ENCODE measurements at regions not wholly inside any gene's neighbourhood (a gene's known extent, or its start where the extent isn't known, plus 50 kb on each side); places are given as distances from the start of the nearest gene placed in this dataset.

- Histone ChIP-seq H3K4me1 (no peaks in the 10 kb centered on the region), H3K36me3 (peaks cover 0 to 4% (median 0%) of the 10 kb centered on the region in 3 donors), H3K27me3 (no peaks in the 10 kb centered on the region), H3K4me3 (no peak overlapping the region), H3K27ac (no peak overlapping the region), H3K9me3 (no peaks in the 10 kb centered on the region)
- ATAC-seq (no peak), DNase-seq (no peak), FAIRE-seq (no peak)
- intact Hi-C loops (cut with DNase I): no loop called here
- TF ChIP-seq CTCF (IDR thresholded peaks at IDR 0.05): no peak
These were observed 507.3 kb upstream of the RGS6 start for GRCh38 chr14:71424941-71425340.

GRCh38 chr14:71426001-71426400, 506.2 kb upstream of the RGS6 start:
- intact Hi-C loops (cut with DNase I): no loop called here
- H3K27ac ChIP-seq: no peak overlapping the region
- ATAC-seq (no peak), DNase-seq (no peak), FAIRE-seq (no peak)
- no peaks in the 10 kb centered on the region for H3K9me3 ChIP-seq
- H3K4me3 ChIP-seq: no peak overlapping the region
- no peaks in the 10 kb centered on the region for H3K4me1 ChIP-seq
- H3K27me3 ChIP-seq: no peaks in the 10 kb centered on the region
- peaks cover 0 to 4% (median 0%) of the 10 kb centered on the region in 3 donors for H3K36me3 ChIP-seq
- 93 to 97% methylated on average over 2 of the region's 2 CpGs for WGBS, 2 donors
- TF ChIP-seq CTCF (IDR thresholded peaks at IDR 0.05): no peak

GRCh38 chr14:71429902-71430301, 502.3 kb upstream of the RGS6 start:
- intact Hi-C loops (cut with DNase I): no loop called here

GRCh38 chr14:71430321-71430677, 501.9 kb upstream of the RGS6 start:
- no peak for TF ChIP-seq CTCF (IDR thresholded peaks at IDR 0.05)
- Histone ChIP-seq H3K4me3 (no peak overlapping the region), H3K27me3 (no peaks in the 10 kb centered on the region), H3K27ac (no peak overlapping the region), H3K4me1 (no peaks in the 10 kb centered on the region), H3K36me3 (no peaks in the 10 kb centered on the region), H3K9me3 (no peaks in the 10 kb centered on the region)
- WGBS, 2 donors: 91 to 96% methylated on average over 2 of the region's 2 CpGs
- intact Hi-C loops (cut with DNase I): no loop called here
- FAIRE-seq (no peak), ATAC-seq (no peak), DNase-seq (no peak)

More at GRCh38 chr14:71429902-71430301, 502.3 kb upstream of the RGS6 start:
- no peaks in the 10 kb centered on the region for H3K4me1 ChIP-seq
- no peak overlapping the region for H3K27ac ChIP-seq
- H3K9me3 ChIP-seq: no peaks in the 10 kb centered on the region
- no peak for TF ChIP-seq CTCF (IDR thresholded peaks at IDR 0.05)
- FAIRE-seq: no peak
- no peak for DNase-seq
- no peak overlapping the region for H3K4me3 ChIP-seq
- no peaks in the 10 kb centered on the region for H3K27me3 ChIP-seq
- no peak for ATAC-seq
- no peaks in the 10 kb centered on the region for H3K36me3 ChIP-seq

- FAIRE-seq (no peak), ATAC-seq (no peak), DNase-seq (no peak)
- intact Hi-C loops (cut with DNase I): no loop called here
- Histone ChIP-seq H3K36me3 (no peaks in the 10 kb centered on the region), H3K4me1 (no peaks in the 10 kb centered on the region), H3K27ac (no peak overlapping the region), H3K27me3 (no peaks in the 10 kb centered on the region), H3K9me3 (no peaks in the 10 kb centered on the region), H3K4me3 (no peak overlapping the region)
- no peak for TF ChIP-seq CTCF (IDR thresholded peaks at IDR 0.05)
- 93 to 98% methylated on average over 3 of the region's 3 CpGs for WGBS, 2 donors
These were observed 501.4 kb upstream of the RGS6 start for GRCh38 chr14:71430678-71431376.
